ENCODE measurements at regions not wholly inside any gene's neighbourhood (a gene's known extent, or its start where the extent isn't known, plus 50 kb on each side); places are given as distances from the start of the nearest gene placed in this dataset.

GRCh38 chr13:80840316-80840976 is 499.5 kb upstream of the SPRY2 start:
- Histone ChIP-seq H3K9me3 (ENCODE audit: low read depth, low read length) (no peaks in the 10 kb centered on the region), H3K9ac (ENCODE audit: insufficient read length) (no peak overlapping the region), H3K4me3 (peak overlapping the region; percentile 40), H3K27ac (no peak overlapping the region), H3K36me3 (ENCODE audit: insufficient read depth, low read length) (no peaks in the 10 kb centered on the region)
- TF ChIP-seq EZH2 (IDR thresholded peaks at IDR 0.05) = no peak
- TF ChIP-seq FOXP2 (optimal IDR thresholded peaks at IDR 0.05; ENCODE audit: control extremely low read depth, extremely low read length, insufficient read depth) = no peak
- TF ChIP-seq POLR2AphosphoS5 (IDR thresholded peaks at IDR 0.05; ENCODE audit: borderline replicate concordance, low read depth, low read length) = no peak
- no peak for DNase-seq (ENCODE audit: low read depth, low spot score)

GRCh38 chr13:80835902-80836301 is 495.0 kb upstream of the SPRY2 start:
- no peaks in the 10 kb centered on the region for H3K9me3 ChIP-seq (ENCODE audit: low read depth, low read length)
- DNase-seq (ENCODE audit: low read depth, low spot score) = no peak

GRCh38 chr13:80830431-80830830 is 489.5 kb upstream of the SPRY2 start:
- no peak for TF ChIP-seq POLR2AphosphoS5 (IDR thresholded peaks at IDR 0.05; ENCODE audit: borderline replicate concordance, low read depth, low read length)
- no peak for TF ChIP-seq EZH2 (IDR thresholded peaks at IDR 0.05)
- TF ChIP-seq FOXP2 (optimal IDR thresholded peaks at IDR 0.05; ENCODE audit: control extremely low read depth, extremely low read length, insufficient read depth) = no peak
- Histone ChIP-seq H3K9me3 (ENCODE audit: low read depth, low read length) (no peaks in the 10 kb centered on the region), H3K9ac (ENCODE audit: insufficient read length) (no peak overlapping the region), H3K36me3 (ENCODE audit: insufficient read depth, low read length) (no peaks in the 10 kb centered on the region), H3K4me3 (no peak overlapping the region), H3K27ac (no peak overlapping the region)
- DNase-seq (ENCODE audit: low read depth, low spot score) = no peak

More at GRCh38 chr13:80835902-80836301, 495.0 kb upstream of the SPRY2 start:
- H3K36me3 ChIP-seq (ENCODE audit: insufficient read depth, low read length) = no peaks in the 10 kb centered on the region
- no peak overlapping the region for H3K27ac ChIP-seq
- no peak overlapping the region for H3K4me3 ChIP-seq
- H3K9ac ChIP-seq (ENCODE audit: insufficient read length) = no peak overlapping the region
- no peak for TF ChIP-seq FOXP2 (optimal IDR thresholded peaks at IDR 0.05; ENCODE audit: control extremely low read depth, extremely low read length, insufficient read depth)
- TF ChIP-seq POLR2AphosphoS5 (IDR thresholded peaks at IDR 0.05; ENCODE audit: borderline replicate concordance, low read depth, low read length) = no peak
- no peak for TF ChIP-seq EZH2 (IDR thresholded peaks at IDR 0.05)

- no peaks in the 10 kb centered on the region for H3K36me3 ChIP-seq (ENCODE audit: insufficient read depth, low read length)
- H3K9me3 ChIP-seq (ENCODE audit: low read depth, low read length) = no peaks in the 10 kb centered on the region
- DNase-seq (ENCODE audit: low read depth, low spot score) = no peak
- no peak overlapping the region for H3K4me3 ChIP-seq
- no peak for TF ChIP-seq EZH2 (IDR thresholded peaks at IDR 0.05)
- TF ChIP-seq POLR2AphosphoS5 (IDR thresholded peaks at IDR 0.05; ENCODE audit: borderline replicate concordance, low read depth, low read length) = no peak
- TF ChIP-seq FOXP2 (optimal IDR thresholded peaks at IDR 0.05; ENCODE audit: control extremely low read depth, extremely low read length, insufficient read depth) = no peak
- H3K27ac ChIP-seq = no peak overlapping the region
- no peak overlapping the region for H3K9ac ChIP-seq (ENCODE audit: insufficient read length)
These were observed 487.8 kb upstream of the SPRY2 start for GRCh38 chr13:80828759-80829158.

- no peak overlapping the region for H3K9ac ChIP-seq (ENCODE audit: insufficient read length)
- H3K4me3 ChIP-seq = no peak overlapping the region
- H3K9me3 ChIP-seq (ENCODE audit: low read depth, low read length) = no peaks in the 10 kb centered on the region
- no peak overlapping the region for H3K27ac ChIP-seq
- H3K36me3 ChIP-seq (ENCODE audit: insufficient read depth, low read length) = no peaks in the 10 kb centered on the region
- no peak for TF ChIP-seq POLR2AphosphoS5 (IDR thresholded peaks at IDR 0.05; ENCODE audit: borderline replicate concordance, low read depth, low read length)
- TF ChIP-seq FOXP2 (optimal IDR thresholded peaks at IDR 0.05; ENCODE audit: control extremely low read depth, extremely low read length, insufficient read depth) = no peak
- TF ChIP-seq EZH2 (IDR thresholded peaks at IDR 0.05) = no peak
- no peak for DNase-seq (ENCODE audit: low read depth, low spot score)
These were observed 484.4 kb upstream of the SPRY2 start for GRCh38 chr13:80825276-80825675.

GRCh38 chr13:80824229-80824628 is 483.3 kb upstream of the SPRY2 start:
- DNase-seq (ENCODE audit: low read depth, low spot score) = no peak
- no peak overlapping the region for H3K4me3 ChIP-seq
- no peak overlapping the region for H3K27ac ChIP-seq
- TF ChIP-seq EZH2 (IDR thresholded peaks at IDR 0.05) (no peak), FOXP2 (optimal IDR thresholded peaks at IDR 0.05; ENCODE audit: control extremely low read depth, extremely low read length, insufficient read depth) (no peak), POLR2AphosphoS5 (IDR thresholded peaks at IDR 0.05; ENCODE audit: borderline replicate concordance, low read depth, low read length) (no peak)
- H3K9me3 ChIP-seq (ENCODE audit: low read depth, low read length) = no peaks in the 10 kb centered on the region
- H3K36me3 ChIP-seq (ENCODE audit: insufficient read depth, low read length) = no peaks in the 10 kb centered on the region
- H3K9ac ChIP-seq (ENCODE audit: insufficient read length) = no peak overlapping the region

- Histone ChIP-seq H3K36me3 (ENCODE audit: insufficient read depth, low read length) (no peaks in the 10 kb centered on the region), H3K27ac (no peak overlapping the region), H3K9ac (ENCODE audit: insufficient read length) (no peak overlapping the region), H3K4me3 (no peak overlapping the region), H3K9me3 (ENCODE audit: low read depth, low read length) (no peaks in the 10 kb centered on the region)
- TF ChIP-seq FOXP2 (optimal IDR thresholded peaks at IDR 0.05; ENCODE audit: control extremely low read depth, extremely low read length, insufficient read depth) (no peak), EZH2 (IDR thresholded peaks at IDR 0.05) (no peak), POLR2AphosphoS5 (IDR thresholded peaks at IDR 0.05; ENCODE audit: borderline replicate concordance, low read depth, low read length) (no peak)
- DNase-seq (ENCODE audit: low read depth, low spot score) = no peak
These were observed 482.5 kb upstream of the SPRY2 start for GRCh38 chr13:80823472-80823871.

GRCh38 chr13:80821466-80821865 is 480.5 kb upstream of the SPRY2 start:
- H3K4me3 ChIP-seq = no peak overlapping the region
- H3K36me3 ChIP-seq (ENCODE audit: insufficient read depth, low read length) = no peaks in the 10 kb centered on the region
- TF ChIP-seq POLR2AphosphoS5 (IDR thresholded peaks at IDR 0.05; ENCODE audit: borderline replicate concordance, low read depth, low read length) (no peak), FOXP2 (optimal IDR thresholded peaks at IDR 0.05; ENCODE audit: control extremely low read depth, extremely low read length, insufficient read depth) (no peak), EZH2 (IDR thresholded peaks at IDR 0.05) (no peak)
- DNase-seq (ENCODE audit: low read depth, low spot score) = no peak
- no peak overlapping the region for H3K9ac ChIP-seq (ENCODE audit: insufficient read length)
- H3K9me3 ChIP-seq (ENCODE audit: low read depth, low read length) = no peaks in the 10 kb centered on the region
- no peak overlapping the region for H3K27ac ChIP-seq

- H3K9me3 ChIP-seq (ENCODE audit: low read depth, low read length) = no peaks in the 10 kb centered on the region
- H3K4me3 ChIP-seq = no peak overlapping the region
- H3K9ac ChIP-seq (ENCODE audit: insufficient read length) = no peak overlapping the region
- DNase-seq (ENCODE audit: low read depth, low spot score) = no peak
- H3K36me3 ChIP-seq (ENCODE audit: insufficient read depth, low read length) = no peaks in the 10 kb centered on the region
- TF ChIP-seq FOXP2 (optimal IDR thresholded peaks at IDR 0.05; ENCODE audit: control extremely low read depth, extremely low read length, insufficient read depth) (no peak), POLR2AphosphoS5 (IDR thresholded peaks at IDR 0.05; ENCODE audit: borderline replicate concordance, low read depth, low read length) (no peak), EZH2 (IDR thresholded peaks at IDR 0.05) (no peak)
- H3K27ac ChIP-seq = no peak overlapping the region
These were observed 477.1 kb upstream of the SPRY2 start for GRCh38 chr13:80817979-80818378.

All from SK-N-MC (cell line).